ENCODE measurements at regions not wholly inside any gene's neighbourhood (a gene's known extent, or its start where the extent isn't known, plus 50 kb on each side); places are given as distances from the start of the nearest gene placed in this dataset.
"Not testable (repeated sequence)": the region's sequence is repeated elsewhere in the genome, so short reads cannot be mapped to it uniquely, and the experiment has no call there.

DNA sequence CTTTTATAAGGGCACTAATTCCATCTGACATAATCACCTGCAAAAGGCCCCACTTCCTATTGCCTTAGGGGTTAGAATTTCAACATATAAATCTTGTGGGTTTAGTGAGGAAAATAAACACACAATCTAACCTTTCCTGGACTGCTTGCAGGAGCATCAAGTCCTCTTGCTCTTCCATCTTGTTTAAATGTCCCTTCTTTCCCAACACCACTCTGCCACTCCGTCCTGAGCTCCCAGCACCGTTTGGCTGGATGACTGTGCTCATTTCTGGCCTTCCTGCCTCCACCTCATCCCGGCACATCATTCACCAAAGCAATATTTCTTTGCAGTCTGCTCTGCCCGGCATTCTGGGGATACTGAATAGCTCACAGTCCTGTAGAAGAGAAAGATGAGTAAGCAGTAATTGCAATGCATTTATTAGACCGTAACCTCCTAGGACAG lies 247.8 kb downstream of the BCL2 start:
- peak; percentile 38 for DNase-seq (ENCODE audit: low read depth)
- in situ Hi-C loops (cut with HindIII; ENCODE audit: low pct_unique_long_range_greater_than_20kb, low sequenced_read_pairs): no loop called here

DNA sequence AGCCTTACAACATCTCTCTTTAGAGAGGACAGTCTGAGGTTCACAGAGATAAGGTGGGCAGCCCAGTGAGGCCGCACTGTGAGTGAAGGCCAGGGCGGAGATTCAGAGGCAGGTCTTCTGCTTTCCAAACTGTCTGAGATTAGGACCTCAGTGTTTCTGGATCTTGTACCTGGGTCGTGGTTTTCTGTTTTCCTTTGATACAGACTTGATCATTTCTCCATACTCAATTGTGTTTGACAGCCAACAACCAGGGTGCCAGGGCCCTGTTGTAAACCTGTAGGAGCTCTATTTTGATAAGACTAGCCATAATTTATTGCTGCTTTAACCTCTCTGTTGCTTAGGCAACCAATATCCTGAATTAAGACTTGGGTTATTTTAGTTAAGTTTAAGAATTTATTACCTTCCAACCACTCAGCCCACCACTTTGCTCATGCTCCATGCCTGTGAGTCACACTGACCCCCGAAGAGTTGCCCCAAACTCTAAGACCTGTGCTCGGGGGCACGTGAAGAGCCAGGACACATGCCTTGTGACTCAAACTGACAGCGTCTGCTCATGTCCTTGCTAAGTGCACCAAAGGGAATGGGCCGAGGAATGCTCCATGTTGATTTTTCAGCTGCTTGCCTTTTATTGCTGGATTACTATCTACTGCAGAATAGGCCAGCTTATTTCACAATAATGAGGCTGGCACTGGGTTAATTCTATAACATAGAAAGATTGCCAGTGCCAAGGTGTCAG lies 248.6 kb downstream of the BCL2 start:
- DNase-seq (ENCODE audit: low read depth): no peak
- in situ Hi-C loops (cut with HindIII; ENCODE audit: low pct_unique_long_range_greater_than_20kb, low sequenced_read_pairs): no loop called here

DNA sequence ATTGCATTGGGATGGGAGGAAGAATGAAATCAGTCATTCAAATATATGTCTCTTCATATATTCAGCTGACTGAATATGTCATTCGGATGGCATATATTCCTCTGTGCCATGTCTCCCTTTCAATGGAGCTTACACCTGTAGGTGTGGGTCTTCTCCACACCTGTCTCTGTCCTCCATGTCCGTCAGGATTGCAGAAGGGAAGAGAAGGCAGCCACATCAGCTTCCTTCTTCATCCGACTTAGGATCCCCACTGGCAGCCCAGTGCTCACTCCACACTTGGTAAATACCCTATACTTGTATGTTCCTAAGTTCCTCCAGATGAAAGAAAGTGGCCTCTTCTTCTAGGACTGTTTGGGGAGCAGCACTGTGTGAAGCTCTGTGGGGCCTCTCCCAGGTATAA lies 250.1 kb downstream of the BCL2 start:
- in situ Hi-C loops (cut with HindIII; ENCODE audit: low pct_unique_long_range_greater_than_20kb, low sequenced_read_pairs): no loop called here

DNA sequence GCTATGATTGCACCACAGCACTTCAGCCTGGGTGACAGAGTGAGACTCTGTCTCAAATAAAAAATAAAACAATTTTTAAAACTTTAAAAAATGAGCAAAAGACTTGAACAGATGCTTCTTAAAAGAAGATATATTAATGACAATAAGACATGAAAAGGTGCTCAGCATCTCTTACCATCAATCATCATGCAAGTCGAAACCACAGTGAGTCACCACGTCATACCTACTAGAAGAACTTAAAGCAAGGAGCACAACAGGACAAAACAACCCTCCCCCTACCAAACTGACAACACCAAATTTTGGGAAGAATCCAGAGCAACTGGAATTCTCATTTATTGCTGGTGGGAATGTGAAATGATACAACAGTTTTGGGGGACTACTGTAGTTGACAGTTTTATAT lies 251.6 kb downstream of the BCL2 start:
- in situ Hi-C loops (cut with HindIII; ENCODE audit: low pct_unique_long_range_greater_than_20kb, low sequenced_read_pairs): no loop called here
- no peak for DNase-seq (ENCODE audit: low read depth)

More for the DNA sequence above, 250.1 kb downstream of the BCL2 start:
- no peak for DNase-seq (ENCODE audit: low read depth)

DNA sequence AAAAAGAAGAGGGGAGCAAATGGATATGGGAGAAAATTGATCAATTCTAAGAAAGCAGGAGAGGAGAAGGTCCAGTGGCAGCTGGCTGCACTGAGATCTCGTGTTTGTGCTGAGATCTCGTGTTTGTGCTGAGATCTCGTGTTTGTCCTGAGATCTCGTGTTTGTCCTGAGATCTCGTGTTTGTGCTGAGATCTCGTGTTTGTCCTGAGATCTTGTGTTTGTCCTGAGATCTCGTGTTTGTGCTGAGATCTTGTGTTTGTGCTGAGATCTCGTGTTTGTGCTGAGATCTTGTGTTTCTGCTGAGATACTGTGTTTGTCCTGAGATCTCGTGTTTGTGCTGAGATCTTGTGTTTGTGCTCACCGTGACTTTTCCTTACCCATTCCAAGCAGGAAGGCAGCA lies 254.4 kb downstream of the BCL2 start:
- DNase-seq (ENCODE audit: low read depth): no peak
- in situ Hi-C loops (cut with HindIII; ENCODE audit: low pct_unique_long_range_greater_than_20kb, low sequenced_read_pairs): no loop called here

DNA sequence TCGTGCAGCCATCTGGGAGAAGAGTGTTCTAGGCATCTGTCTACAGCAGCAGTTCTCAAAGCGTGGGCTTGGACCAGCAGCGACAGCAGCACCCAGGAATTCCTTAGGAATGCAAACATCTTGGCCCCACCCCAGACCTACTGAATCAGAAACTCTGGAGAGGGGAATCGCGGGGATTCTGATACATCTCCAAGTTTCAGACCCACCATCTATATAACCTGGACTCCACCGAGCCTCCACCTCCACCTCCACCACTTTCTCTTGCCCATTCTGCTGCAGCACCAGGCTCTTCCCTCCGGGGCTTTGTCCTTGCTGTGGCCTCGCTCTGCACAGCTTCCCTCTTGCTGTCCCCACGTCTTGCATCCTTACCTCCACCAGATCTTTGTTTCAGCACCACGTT lies 256.4 kb downstream of the BCL2 start:
- in situ Hi-C loops (cut with HindIII; ENCODE audit: low pct_unique_long_range_greater_than_20kb, low sequenced_read_pairs): no loop called here
- no peak for DNase-seq (ENCODE audit: low read depth)

DNA sequence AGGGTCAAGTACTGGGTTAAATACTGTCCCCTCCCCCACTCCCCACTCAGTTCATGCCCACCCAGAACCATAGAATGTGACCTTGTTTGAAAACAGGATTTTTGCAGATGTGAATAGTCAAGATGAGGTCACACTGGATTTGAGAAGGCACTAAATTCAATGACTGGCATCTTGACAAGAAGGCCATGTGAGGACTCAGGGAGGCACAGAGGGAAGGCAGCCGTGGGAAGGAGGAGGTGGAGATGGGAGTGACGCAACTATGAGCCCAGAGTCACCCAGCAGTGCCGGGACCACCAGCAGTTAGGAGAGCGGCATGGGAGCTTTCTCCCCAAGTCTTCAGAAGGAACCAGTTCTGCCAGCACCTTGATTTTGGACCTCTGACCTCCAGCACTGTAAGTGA lies 257.3 kb downstream of the BCL2 start:
- no peak for DNase-seq (ENCODE audit: low read depth)

DNA sequence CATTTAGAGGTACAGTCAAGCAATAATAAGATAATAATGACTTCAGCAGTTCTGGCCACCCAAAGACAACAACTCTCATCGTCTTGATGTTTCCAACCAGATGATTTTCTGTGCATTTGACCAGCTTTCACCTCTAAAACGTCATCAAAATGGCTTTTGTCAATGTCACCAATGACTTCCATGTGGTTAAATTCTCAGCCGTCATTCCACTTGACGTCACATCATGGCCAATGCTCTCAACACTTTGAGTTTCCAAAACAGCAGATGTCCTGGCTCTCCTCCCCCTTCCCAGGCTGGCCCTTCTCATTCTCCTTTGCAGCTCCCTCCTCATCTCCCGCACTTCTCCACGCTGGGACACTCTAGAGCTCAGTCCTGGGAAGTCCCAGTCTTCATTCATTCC lies 258.3 kb downstream of the BCL2 start:
- no peak for DNase-seq (ENCODE audit: low read depth)
- in situ Hi-C loops (cut with HindIII; ENCODE audit: low pct_unique_long_range_greater_than_20kb, low sequenced_read_pairs): no loop called here

More for the DNA sequence above, 257.3 kb downstream of the BCL2 start:
- in situ Hi-C loops (cut with HindIII; ENCODE audit: low pct_unique_long_range_greater_than_20kb, low sequenced_read_pairs): no loop called here

DNA sequence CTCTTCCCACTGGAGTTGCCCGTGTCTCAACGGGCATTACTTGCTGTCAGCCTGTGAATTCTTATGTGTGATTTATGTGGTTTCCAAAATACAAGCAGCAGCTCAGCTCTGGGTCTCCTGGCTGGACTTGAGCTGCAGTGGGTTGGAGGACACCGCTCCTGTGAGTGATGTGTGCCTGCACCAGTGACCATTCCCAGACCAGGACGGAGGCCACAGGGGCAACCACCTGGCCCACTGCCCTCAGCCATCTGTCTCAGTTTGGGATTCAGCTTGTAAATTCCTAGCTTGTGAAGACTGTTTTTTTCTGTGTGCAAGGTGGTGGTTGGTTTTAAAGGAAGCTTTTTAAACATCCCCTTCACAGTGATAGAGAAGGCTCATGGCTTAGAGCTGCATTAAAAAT lies 261.0 kb downstream of the BCL2 start:
- in situ Hi-C loops (cut with HindIII; ENCODE audit: low pct_unique_long_range_greater_than_20kb, low sequenced_read_pairs): no loop called here
- DNase-seq (ENCODE audit: low read depth): no peak

DNA sequence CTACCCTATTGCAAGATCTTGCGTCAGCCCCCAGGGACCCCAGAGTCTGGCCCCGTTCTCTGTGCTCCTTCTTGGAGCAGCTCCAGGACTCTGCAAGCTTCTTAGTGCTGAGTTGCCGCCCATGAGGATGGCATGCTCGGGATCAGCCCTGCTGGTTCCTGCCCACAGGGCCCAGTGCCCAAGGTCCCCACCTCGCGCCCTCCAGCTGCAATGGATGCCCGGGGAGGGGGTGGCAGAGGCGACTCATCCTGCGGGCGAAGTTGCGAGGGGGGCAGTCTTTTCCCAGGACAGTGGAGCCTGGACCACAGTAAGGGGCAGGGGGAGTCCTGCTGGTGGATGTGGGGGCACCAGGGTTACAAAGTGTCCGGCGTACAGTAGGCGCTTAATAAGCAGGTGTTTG lies 261.9 kb downstream of the BCL2 start:
- no peak for DNase-seq (ENCODE audit: low read depth)
- in situ Hi-C loops (cut with HindIII; ENCODE audit: low pct_unique_long_range_greater_than_20kb, low sequenced_read_pairs): no loop called here

DNA sequence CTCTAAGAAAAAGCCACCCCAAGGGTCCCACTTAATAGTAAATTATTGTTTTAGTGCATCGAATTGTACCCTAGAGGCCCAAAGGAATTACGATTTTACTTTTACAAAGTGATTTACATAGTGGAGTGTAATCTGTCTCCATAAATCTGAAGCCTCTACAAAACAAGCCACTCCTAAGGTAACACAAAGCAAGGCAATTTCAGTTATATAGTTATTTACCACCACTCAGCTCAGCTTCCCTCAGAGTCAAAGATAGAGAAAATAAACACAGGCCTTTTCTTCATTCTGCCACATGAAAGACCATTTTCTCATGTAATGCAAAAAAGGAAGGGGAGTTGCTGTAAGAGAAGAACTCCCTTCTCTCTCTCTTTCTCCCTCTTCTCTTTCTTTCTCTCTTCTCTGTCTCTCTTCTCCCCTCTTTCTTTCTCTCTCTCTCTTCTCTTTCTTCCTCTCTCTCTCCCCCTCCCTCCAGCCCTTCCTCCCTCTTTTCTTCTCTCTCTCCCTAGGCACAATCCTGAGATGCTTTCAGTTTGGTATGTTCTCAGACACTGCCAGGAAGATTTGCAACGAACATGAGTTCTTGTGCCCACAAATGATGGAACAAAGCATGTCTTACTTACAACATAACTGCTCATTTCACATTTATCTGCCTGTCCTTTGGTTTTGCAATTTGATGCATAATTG lies 264.5 kb downstream of the BCL2 start:
- DNase-seq (ENCODE audit: low read depth): no peak
- in situ Hi-C loops (cut with HindIII; ENCODE audit: low pct_unique_long_range_greater_than_20kb, low sequenced_read_pairs): no loop called here

DNA sequence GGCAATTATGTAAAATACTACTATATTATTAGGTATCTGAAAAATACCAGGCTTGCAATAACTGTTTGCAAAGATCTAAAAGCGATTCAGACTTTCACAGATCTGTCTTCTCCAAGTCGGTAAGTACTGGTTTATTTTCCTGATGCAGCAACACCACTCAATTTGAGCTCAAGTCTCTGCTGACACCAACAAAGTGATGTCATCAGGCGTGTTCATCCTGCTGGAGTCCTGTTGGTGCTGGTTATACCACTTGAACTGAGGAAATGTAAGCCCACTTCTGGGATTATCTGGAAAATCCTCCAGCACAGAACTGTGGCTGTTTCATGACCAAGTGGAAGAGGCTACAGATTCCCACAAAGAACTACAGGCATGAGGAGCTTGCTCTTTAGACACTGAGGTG lies 267.6 kb downstream of the BCL2 start:
- DNase-seq (ENCODE audit: low read depth): no peak
- in situ Hi-C loops (cut with HindIII; ENCODE audit: low pct_unique_long_range_greater_than_20kb, low sequenced_read_pairs): no loop called here

DNA sequence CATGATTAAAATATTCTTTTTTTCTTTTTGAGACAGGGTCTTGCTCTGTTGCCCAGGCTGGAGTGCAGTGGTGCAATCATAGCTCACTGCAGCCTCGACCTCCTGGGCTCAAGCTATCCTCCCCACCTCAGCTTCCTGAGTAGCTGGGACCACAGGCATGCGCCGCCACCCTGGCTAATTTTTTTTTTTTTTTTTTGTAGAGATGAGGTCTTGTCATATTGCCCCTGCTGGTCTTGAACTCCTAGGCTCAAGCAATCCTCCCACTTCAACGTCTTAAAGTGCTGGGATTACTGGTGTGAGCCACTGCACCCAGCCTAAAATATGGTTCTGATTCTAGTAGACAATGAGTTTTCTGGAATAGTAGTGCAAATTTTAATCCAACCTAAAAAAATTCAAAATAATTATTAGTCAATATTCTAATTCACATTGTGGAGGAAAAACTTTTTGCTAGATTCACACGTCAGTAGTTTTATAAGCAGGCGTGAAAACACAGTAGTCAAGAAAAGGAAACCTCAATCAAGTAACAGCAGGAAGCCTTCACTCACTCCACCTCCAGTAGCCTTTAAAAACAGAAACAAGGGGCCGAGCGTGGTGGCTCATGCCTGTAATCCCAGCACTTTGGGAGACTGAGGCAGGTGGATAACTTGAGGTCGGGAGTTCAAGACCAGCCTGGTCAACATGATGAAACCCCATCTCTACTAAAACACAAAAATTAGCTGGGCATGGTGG lies 268.7 kb downstream of the BCL2 start:
- in situ Hi-C loops (cut with HindIII; ENCODE audit: low pct_unique_long_range_greater_than_20kb, low sequenced_read_pairs); DNase-seq (ENCODE audit: low read depth): not testable (repeated sequence)

DNA sequence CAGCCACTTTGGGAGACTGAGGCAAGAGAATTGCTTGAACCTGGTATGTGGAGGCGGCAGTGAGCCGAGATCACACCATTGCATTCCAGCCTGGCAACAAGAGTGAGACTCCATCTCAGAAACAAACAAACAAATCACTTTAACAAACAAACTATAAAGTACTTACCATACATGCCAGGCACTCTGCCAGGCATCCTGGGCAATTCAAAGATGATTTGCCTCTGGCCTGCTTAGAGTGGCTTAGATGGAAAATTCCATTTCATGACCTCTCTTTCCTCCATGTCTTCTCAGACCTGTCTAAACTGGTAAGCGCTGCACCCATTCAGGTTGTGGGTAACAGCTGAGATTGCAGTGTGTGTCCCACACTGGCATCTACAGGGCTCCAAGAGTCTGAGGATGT lies 273.2 kb downstream of the BCL2 start:
- no peak for DNase-seq (ENCODE audit: low read depth)
- in situ Hi-C loops (cut with HindIII; ENCODE audit: low pct_unique_long_range_greater_than_20kb, low sequenced_read_pairs): no loop called here

DNA sequence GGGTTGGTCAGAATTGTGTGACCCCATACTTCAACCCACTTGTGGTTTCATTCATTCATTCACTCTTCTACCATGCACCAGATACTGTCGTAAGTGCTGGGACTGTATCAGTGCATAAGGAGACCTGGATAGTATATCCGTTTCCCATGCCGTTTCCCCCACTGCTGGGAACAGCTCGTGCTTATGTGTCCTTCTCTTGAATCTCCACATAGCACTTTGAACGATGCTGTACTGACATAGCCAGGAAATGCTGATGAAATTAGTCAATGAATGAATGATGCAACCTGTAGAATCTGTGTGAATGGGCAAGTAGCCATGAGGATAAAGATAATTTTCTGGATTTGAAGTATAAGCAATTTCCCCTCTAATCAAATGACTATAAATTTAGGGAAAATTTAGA lies 276.1 kb downstream of the BCL2 start:
- no peak for DNase-seq (ENCODE audit: low read depth)
- in situ Hi-C loops (cut with HindIII; ENCODE audit: low pct_unique_long_range_greater_than_20kb, low sequenced_read_pairs): no loop called here

DNA sequence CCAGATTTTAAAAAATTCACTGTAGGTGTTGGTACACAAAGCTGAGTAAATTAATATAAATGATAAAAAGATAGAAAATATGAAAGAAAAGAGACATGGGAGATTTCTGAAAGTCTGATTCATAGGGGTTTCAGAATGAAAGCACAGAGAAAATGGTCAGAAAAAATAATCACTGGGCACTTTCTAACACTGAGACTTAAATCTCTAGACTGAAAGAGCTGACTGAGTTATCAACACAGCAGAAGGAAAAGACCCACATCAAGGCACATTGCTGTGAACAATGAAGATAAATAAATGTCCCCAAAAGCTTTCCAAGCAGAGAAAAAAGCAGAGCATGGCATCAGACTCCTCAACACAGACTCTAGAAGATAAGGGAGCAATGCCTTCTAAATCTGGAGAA lies 277.2 kb downstream of the BCL2 start:
- in situ Hi-C loops (cut with HindIII; ENCODE audit: low pct_unique_long_range_greater_than_20kb, low sequenced_read_pairs): no loop called here

DNA sequence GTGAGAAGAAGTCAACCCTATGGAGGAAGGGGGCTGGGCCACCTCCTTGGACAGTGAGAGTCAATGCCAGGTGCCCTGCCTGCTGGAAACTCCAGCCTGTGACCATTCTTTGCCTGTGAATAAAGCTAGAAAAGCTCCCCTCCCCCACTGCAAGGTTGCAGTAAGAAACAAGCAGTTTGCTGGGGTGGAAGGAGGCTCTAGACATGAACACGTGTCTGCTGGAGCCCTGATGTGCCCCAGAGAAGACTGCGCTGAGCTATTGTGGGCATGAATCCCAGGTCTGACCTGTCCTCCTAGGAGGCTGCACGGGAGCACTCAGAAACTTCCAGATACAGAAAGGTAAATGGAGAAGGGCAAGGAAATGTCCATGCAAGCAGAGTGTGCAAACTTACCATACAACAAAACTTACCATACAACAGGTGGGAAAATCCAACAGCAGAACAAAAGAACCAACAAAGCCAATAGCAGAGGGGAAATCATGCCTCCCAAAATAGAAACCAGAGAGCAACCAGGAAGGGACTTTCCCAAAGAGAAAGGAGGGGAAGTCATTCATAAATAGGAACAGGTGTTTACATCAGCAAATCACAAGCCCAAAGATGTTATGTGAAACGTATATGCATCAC lies 278.7 kb downstream of the BCL2 start:
- DNase-seq (ENCODE audit: low read depth): no peak
- in situ Hi-C loops (cut with HindIII; ENCODE audit: low pct_unique_long_range_greater_than_20kb, low sequenced_read_pairs): no loop called here

More for the DNA sequence above, 277.2 kb downstream of the BCL2 start:
- no peak for DNase-seq (ENCODE audit: low read depth)

DNA sequence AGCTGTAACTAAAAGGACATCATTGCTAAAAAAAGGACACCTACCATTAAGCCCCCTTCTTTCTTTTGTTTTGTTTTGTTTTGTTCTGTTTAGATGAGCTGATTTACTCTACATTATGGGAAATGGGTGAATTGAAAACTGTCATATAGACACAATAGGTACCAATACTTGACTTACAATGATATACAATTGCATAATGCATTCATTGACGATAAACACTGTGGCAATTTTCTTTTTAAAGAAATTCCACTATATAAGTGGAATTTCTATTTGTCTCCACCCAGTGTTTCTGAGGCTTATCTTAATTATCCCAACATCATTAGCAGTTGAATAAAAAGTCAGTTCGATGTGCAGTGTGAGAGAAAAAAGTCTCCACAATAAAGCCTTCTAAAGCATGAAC lies 282.1 kb downstream of the BCL2 start:
- no peak for DNase-seq (ENCODE audit: low read depth)
- in situ Hi-C loops (cut with HindIII; ENCODE audit: low pct_unique_long_range_greater_than_20kb, low sequenced_read_pairs): no loop called here

DNA sequence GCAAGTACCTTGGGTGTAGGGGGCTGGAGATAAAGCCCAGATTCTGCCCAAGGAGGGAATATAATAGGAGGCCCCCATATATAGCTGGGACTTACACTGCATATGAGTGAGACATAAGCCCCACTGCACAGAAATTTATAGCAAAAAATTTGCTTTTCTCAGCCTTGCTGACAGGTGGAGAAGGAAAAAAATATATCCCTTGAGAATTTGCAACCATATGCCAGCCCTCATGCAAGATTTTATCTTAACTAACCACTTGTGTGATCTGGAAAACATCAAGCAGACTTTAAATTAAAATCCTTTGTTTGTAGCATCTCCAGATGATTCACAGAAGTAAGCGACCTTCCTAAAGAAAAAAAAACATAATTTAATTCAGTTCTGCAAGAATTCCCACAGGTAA lies 288.2 kb downstream of the BCL2 start:
- no peak for DNase-seq (ENCODE audit: low read depth)
- in situ Hi-C loops (cut with HindIII; ENCODE audit: low pct_unique_long_range_greater_than_20kb, low sequenced_read_pairs): no loop called here
